Endothelial cell of umbilical vein (primary cell): ENCODE measurements at regions not wholly inside any gene's neighbourhood (a gene's known extent, or its start where the extent isn't known, plus 50 kb on each side); places are given as distances from the start of the nearest gene placed in this dataset.

ENCODE experiments used
- BruUV-seq: library from RNA; stranded (reverse); fragments of 400-500 nt; replicated peaks from 2 replicates; lab custom pipeline; 2021; lab: Mats Ljungman, UMichigan
- CTCF ChIA-PET: fragments of 300-600, 350-600 bp; sonication (Branson Sonifier 250); formaldehyde crosslinking; loops from one replicate; lab custom pipeline; 2021; ENCODE audit warnings: antibody characterized with exemption, inconsistent platforms; lab: Charles Lee
- POLR2A ChIA-PET: fragments of 300-600, 350-600 bp; sonication (Branson Sonifier 250); formaldehyde crosslinking; loops from one replicate; lab custom pipeline; 2021; ENCODE audit warnings: antibody characterized with exemption, inconsistent platforms; lab: Charles Lee
- DNase-seq: peaks from one replicate; pipeline ENCODE4 v3.0.0-alpha.2; 2011; ENCODE audit warnings: low read depth, low spot score
- FAIRE-seq: peaks from 2 replicates; lab custom pipeline; 2011; peaks lifted over from hg19 to GRCh38; lab: Jason Lieb, UNC
- H2AFZ ChIP-seq: 2 replicates; pipeline ENCODE4 v1.6.0; 2012; ENCODE audit warnings: low read depth, low read length, control low read depth, inconsistent platforms
- H3K27ac ChIP-seq: 2 replicates; pipeline ENCODE4 v1.5.1; 2011; ENCODE audit warnings: low read depth, mild to moderate bottlenecking, control low read depth, low read length, moderate library complexity; ENCODE audit not compliant: insufficient read depth
- H3K27me3 ChIP-seq, 2 experiments: 2 replicates each; pipeline versions ENCODE4 v1.6.0 to v1.6.1; 2011; ENCODE audit warnings: low read length in 2 of 2, mixed read lengths in 1 of 2; ENCODE audit not compliant: control insufficient read depth in 2 of 2, insufficient read depth in 2 of 2
- H3K36me3 ChIP-seq, 2 experiments: 2 replicates in 1 of 2; 3 replicates in 1 of 2; pipeline ENCODE4 v1.5.1; 2011; ENCODE audit warnings: low read length in 2 of 2, mild to moderate bottlenecking in 1 of 2, moderate library complexity in 1 of 2; ENCODE audit not compliant: control insufficient read depth in 2 of 2, insufficient read depth in 2 of 2; ENCODE audit errors: extremely low read depth in 1 of 2
- H3K4me1 ChIP-seq: 3 replicates; pipeline ENCODE4 v1.5.1; 2011; ENCODE audit warnings: mild to moderate bottlenecking, low read length; ENCODE audit not compliant: control insufficient read depth, insufficient read depth; ENCODE audit errors: extremely low read depth
- H3K4me2 ChIP-seq: 2 replicates; pipeline ENCODE4 v1.6.1; 2011; ENCODE audit warnings: low read length, control low read depth, mixed read lengths; ENCODE audit not compliant: insufficient read depth
- H3K4me3 ChIP-seq, 3 experiments: fragments of 200-600 bp in 1 of 3; sonication (generic), shearing (Covaris generic) in 1 of 3; replicated peaks in 1 of 3; 2 replicates each; pipeline ENCODE4 v1.5.1; 2011 to 2016; ENCODE audit warnings: control low read depth in 3 of 3, low read length in 3 of 3, mild to moderate bottlenecking in 2 of 3, inconsistent platforms in 1 of 3, low read depth in 1 of 3, moderate library complexity in 1 of 3; ENCODE audit not compliant: insufficient read depth in 1 of 3
- H3K79me2 ChIP-seq: 2 replicates; pipeline ENCODE4 v1.6.0; 2012; ENCODE audit warnings: low read length, inconsistent platforms; ENCODE audit not compliant: control insufficient read depth, insufficient read depth
- H3K9ac ChIP-seq: replicated peaks from 2 replicates; pipeline ENCODE3; 2011; ENCODE audit warnings: low read length, control low read depth; ENCODE audit not compliant: insufficient read depth; ENCODE audit errors: extremely low read depth
- H3K9me1 ChIP-seq: replicated peaks from 3 replicates; pipeline ENCODE4 v1.6.0; 2011; ENCODE audit warnings: mild to moderate bottlenecking, low read length; ENCODE audit not compliant: control insufficient read depth, insufficient read depth; ENCODE audit errors: extremely low read depth
- H3K9me3 ChIP-seq: replicated peaks from 2 replicates; pipeline ENCODE4 v1.5.1; 2012; ENCODE audit warnings: low read length, inconsistent platforms; ENCODE audit not compliant: control insufficient read depth, insufficient read depth
- H4K20me1 ChIP-seq: replicated peaks from 2 replicates; pipeline ENCODE3; 2011; ENCODE audit warnings: mild to moderate bottlenecking, low read length; ENCODE audit not compliant: control insufficient read depth, insufficient read depth; ENCODE audit errors: extremely low read depth
- EZH2 ChIP-seq: IDR thresholded peaks from 2 replicates; pipeline ENCODE4 v1.6.1; 2012; ENCODE audit warnings: borderline replicate concordance, low read depth, mild to moderate bottlenecking, moderate library complexity, low read length, inconsistent platforms; ENCODE audit not compliant: severe bottlenecking
- FOS ChIP-seq: IDR thresholded peaks from 2 replicates; pipeline ENCODE4 v1.6.1; 2011; ENCODE audit warnings: mild to moderate bottlenecking, low read length, moderate library complexity, borderline replicate concordance; ENCODE audit not compliant: insufficient read depth
- GATA2 ChIP-seq: IDR thresholded peaks from 2 replicates; pipeline ENCODE4 v1.7.0; 2011; ENCODE audit warnings: low read depth, mild to moderate bottlenecking, moderate library complexity, mixed read lengths, low read length; ENCODE audit not compliant: insufficient read length, insufficient read depth
- JUN ChIP-seq: IDR thresholded peaks from 2 replicates; pipeline ENCODE4 v1.6.1; 2011; ENCODE audit warnings: borderline replicate concordance, low read depth; ENCODE audit not compliant: insufficient read length, insufficient read depth
- MYC ChIP-seq: IDR thresholded peaks from one replicate; pipeline ENCODE4 v1.6.1; 2011; ENCODE audit warnings: mild to moderate bottlenecking, low read depth, low read length
- POLR2A ChIP-seq: IDR thresholded peaks from 2 replicates; pipeline ENCODE4 v1.6.1; 2012; ENCODE audit warnings: low read depth, mild to moderate bottlenecking, control low read depth, low read length
- POLR2AphosphoS5 ChIP-seq: IDR thresholded peaks from 2 replicates; pipeline ENCODE4 v1.6.1; 2012; ENCODE audit warnings: low read depth, mild to moderate bottlenecking, control low read depth, low read length, moderate library complexity; ENCODE audit not compliant: insufficient read depth
- dilution Hi-C: fragments of 300-500 bp; cut with MboI; formaldehyde crosslinking; loops from one replicate; pipeline ENCODE4 v1.15.0; 2019; ENCODE audit warnings: low sequenced_read_pairs; ENCODE audit not compliant: extremely low pct_ligation_motif_present
- intact Hi-C: fragments of 100-400 bp; cut with micrococcal nuclease; formaldehyde crosslinking; loops from one replicate; pipeline ENCODE4 v1.10.0; 2022
- TF ChIP-seq, protein P1 (sequence below): IDR thresholded peaks from 2 replicates; pipeline ENCODE4 v1.6.1; 2011; ENCODE audit not compliant: insufficient read depth, insufficient read length
- TF ChIP-seq, protein P2 (sequence below), 2 donors: IDR thresholded peaks; 1 replicate in 1 of 2; 2 replicates in 1 of 2; pipeline ENCODE4 v1.5.1; 2011; ENCODE audit warnings: low read length in 2 of 2, mild to moderate bottlenecking in 2 of 2, moderate library complexity in 2 of 2, control low read depth in 1 of 2, inconsistent platforms in 1 of 2, low read depth in 1 of 2; ENCODE audit not compliant: insufficient read depth in 1 of 2; ENCODE audit errors: extremely low read depth in 1 of 2

DNA sequence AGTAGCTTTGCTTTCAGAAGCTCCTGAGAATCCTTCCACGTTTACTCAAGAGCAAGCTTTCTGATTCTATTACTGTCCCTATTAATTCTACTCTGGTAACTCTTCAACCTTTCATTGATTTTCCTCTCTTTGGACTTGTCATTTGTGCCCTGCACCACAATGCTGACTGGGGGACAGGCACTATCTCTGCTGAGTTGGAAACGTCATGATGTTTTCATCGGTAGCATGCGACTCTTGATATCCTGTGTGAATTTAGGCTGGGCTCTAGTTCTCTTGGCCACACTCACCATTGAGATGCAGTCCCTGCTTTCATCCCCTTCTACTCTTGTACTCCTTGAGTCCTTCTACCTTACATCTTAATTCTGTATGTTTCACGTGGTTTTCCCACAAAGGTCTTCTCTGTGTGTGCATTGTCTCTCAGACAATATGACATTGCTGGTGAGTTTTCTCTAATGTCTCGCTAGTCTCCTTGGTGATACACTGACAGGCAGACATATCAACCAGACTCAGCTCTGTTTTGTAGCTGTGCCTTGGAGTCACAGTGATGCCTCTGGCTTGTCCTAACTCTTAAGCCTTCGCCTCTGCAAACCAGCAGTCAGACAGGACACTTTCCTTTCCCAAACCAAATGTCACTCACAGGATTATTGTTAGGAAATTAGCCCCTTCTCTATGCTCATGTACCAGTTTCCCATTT is 223.6 kb upstream of the ADGRL2 start:
- no TSS peak for BruUV-seq

More for the DNA sequence above, 223.6 kb upstream of the ADGRL2 start:
- H3K36me3 ChIP-seq: no peaks in the 10 kb centered on the region
- no peaks in the 10 kb centered on the region for H3K27me3 ChIP-seq
- CTCF ChIA-PET: interaction anchor here (1.6 kb wide), 1 partner anchor 16 kb away, joined by 5 read pairs; no protein-coding TSS in a partner anchor
- H3K9me1 ChIP-seq: no peaks in the 10 kb centered on the region
- H3K4me3 ChIP-seq: no peak overlapping the region
- FAIRE-seq (no peak), DNase-seq (no peak)
- no peaks in the 10 kb centered on the region for H4K20me1 ChIP-seq
- H3K27ac ChIP-seq: no peak overlapping the region
- H3K4me2 ChIP-seq: no peak overlapping the region
- TF ChIP-seq MYC (no peak), GATA2 (no peak), EZH2 (no peak), JUN (no peak), FOS (no peak), POLR2AphosphoS5 (no peak), POLR2A (no peak)
- TF ChIP-seq, protein P1, sequence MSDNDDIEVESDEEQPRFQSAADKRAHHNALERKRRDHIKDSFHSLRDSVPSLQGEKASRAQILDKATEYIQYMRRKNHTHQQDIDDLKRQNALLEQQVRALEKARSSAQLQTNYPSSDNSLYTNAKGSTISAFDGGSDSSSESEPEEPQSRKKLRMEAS: no peak
- TF ChIP-seq, protein P2, sequence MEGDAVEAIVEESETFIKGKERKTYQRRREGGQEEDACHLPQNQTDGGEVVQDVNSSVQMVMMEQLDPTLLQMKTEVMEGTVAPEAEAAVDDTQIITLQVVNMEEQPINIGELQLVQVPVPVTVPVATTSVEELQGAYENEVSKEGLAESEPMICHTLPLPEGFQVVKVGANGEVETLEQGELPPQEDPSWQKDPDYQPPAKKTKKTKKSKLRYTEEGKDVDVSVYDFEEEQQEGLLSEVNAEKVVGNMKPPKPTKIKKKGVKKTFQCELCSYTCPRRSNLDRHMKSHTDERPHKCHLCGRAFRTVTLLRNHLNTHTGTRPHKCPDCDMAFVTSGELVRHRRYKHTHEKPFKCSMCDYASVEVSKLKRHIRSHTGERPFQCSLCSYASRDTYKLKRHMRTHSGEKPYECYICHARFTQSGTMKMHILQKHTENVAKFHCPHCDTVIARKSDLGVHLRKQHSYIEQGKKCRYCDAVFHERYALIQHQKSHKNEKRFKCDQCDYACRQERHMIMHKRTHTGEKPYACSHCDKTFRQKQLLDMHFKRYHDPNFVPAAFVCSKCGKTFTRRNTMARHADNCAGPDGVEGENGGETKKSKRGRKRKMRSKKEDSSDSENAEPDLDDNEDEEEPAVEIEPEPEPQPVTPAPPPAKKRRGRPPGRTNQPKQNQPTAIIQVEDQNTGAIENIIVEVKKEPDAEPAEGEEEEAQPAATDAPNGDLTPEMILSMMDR (IDR thresholded peaks at IDR 0.05; ENCODE audit: extremely low read depth in 1 of 2, insufficient read depth in 1 of 2, low read depth in 1 of 2, low read length in 2 of 2): no peak
- no peaks in the 10 kb centered on the region for H3K9me3 ChIP-seq
- intact Hi-C loops (no loop called here), dilution Hi-C loops (no loop called here)
- H3K9ac ChIP-seq: no peak overlapping the region
- no peaks in the 10 kb centered on the region for H3K79me2 ChIP-seq
- no peaks in the 10 kb centered on the region for H3K4me1 ChIP-seq
- H2AFZ ChIP-seq: no peak overlapping the region
- POLR2A ChIA-PET: no interaction called here
